HEK293 (cell line): ENCODE measurements at regions not wholly inside any gene's neighbourhood (a gene's known extent, or its start where the extent isn't known, plus 50 kb on each side); places are given as distances from the start of the nearest gene placed in this dataset.

Source experiments
- CTCF ChIA-PET: fragments of 350-600 bp; formaldehyde crosslinking; extraction: SDS; loops from one replicate; lab custom pipeline; 2021; ENCODE audit warnings: antibody characterized with exemption; lab: Yijun Ruan, JAX
- POLR2A ChIA-PET: fragments of 300-600 bp; formaldehyde crosslinking; extraction: SDS; loops from one replicate; lab custom pipeline; 2020; ENCODE audit warnings: antibody characterized with exemption, inconsistent platforms; lab: Yijun Ruan, JAX
- H3K27ac ChIP-seq: fragments of 200-500 bp; sonication (Bioruptor generic); 2 replicates; pipeline ENCODE4 v1.5.1; 2014; ENCODE audit warnings: low read depth, low read length, control low read depth, inconsistent platforms; ENCODE audit errors: extremely low read depth
- H3K36me3 ChIP-seq, 2 experiments: fragments of 200-500 bp in 1 of 2; sonication (Bioruptor generic) in 1 of 2; 1 replicate in 1 of 2; 2 replicates in 1 of 2; pipeline ENCODE4 v1.5.1; 2014 to 2017; ENCODE audit warnings: inconsistent platforms in 2 of 2, low read length in 2 of 2; ENCODE audit not compliant: control insufficient read depth in 2 of 2, insufficient read depth in 1 of 2
- H3K4me1 ChIP-seq: fragments of 200-500 bp; sonication (Bioruptor generic); 2 replicates; pipeline ENCODE4 v1.5.1; 2014; ENCODE audit warnings: mild to moderate bottlenecking, low read length, inconsistent platforms; ENCODE audit not compliant: control insufficient read depth, insufficient read depth
- H3K4me3 ChIP-seq: 2 replicates; pipeline ENCODE4 v1.5.1; 2011; ENCODE audit warnings: low read depth, mild to moderate bottlenecking, control low read depth, low read length, moderate library complexity
- H3K9me3 ChIP-seq: fragments of 200-500 bp; sonication (Bioruptor generic); 2 replicates; pipeline ENCODE4 v1.5.1; 2014; ENCODE audit warnings: low read depth, low read length, inconsistent platforms; ENCODE audit not compliant: control insufficient read depth, insufficient read depth
- MZF1 ChIP-seq: fragments of 450-650 bp; formaldehyde crosslinking; IDR thresholded peaks from 2 replicates; pipeline ENCODE4 v1.5.1; 2017; ENCODE audit warnings: missing biosample characterization, missing genetic modification characterization, borderline replicate concordance
- SETDB1 ChIP-seq: IDR thresholded peaks from one replicate; pipeline ENCODE4 v1.6.1; 2017; ENCODE audit warnings: mild to moderate bottlenecking, low read length, moderate library complexity, mixed read lengths; ENCODE audit not compliant: insufficient read length
- ZNF266 ChIP-seq: fragments of 450-650 bp; formaldehyde crosslinking; IDR thresholded peaks from 2 replicates; pipeline ENCODE4 v1.5.1; 2016; ENCODE audit warnings: missing biosample characterization, missing genetic modification characterization, low read depth
- ZNF324 ChIP-seq: fragments of 450-650 bp; formaldehyde crosslinking; IDR thresholded peaks from 2 replicates; pipeline ENCODE4 v1.5.1; 2016; ENCODE audit warnings: missing biosample characterization, missing genetic modification characterization
- ZNF623 ChIP-seq: fragments of 450-650 bp; formaldehyde crosslinking; IDR thresholded peaks from 2 replicates; pipeline ENCODE4 v1.5.1; 2016; ENCODE audit warnings: missing biosample characterization, missing genetic modification characterization
- TF ChIP-seq, protein P1 (sequence below): fragments of 450-650 bp; formaldehyde crosslinking; IDR thresholded peaks from 2 replicates; pipeline ENCODE4 v1.5.1; 2016; ENCODE audit warnings: missing biosample characterization, missing genetic modification characterization, borderline replicate concordance
- TF ChIP-seq, protein P2 (sequence below): fragments of 450-650 bp; formaldehyde crosslinking; IDR thresholded peaks from 2 replicates; pipeline ENCODE4 v1.5.1; 2016; ENCODE audit warnings: missing biosample characterization, missing genetic modification characterization
- TF ChIP-seq, protein P3 (sequence below): fragments of 450-650 bp; formaldehyde crosslinking; optimal IDR thresholded peaks from 2 replicates; pipeline ENCODE3; 2016; ENCODE audit warnings: missing biosample characterization, mild to moderate bottlenecking, missing genetic modification characterization
- TF ChIP-seq, protein P4 (sequence below): fragments of 450-650 bp; formaldehyde crosslinking; IDR thresholded peaks from 2 replicates; pipeline ENCODE4 v1.5.1; 2017; ENCODE audit warnings: missing biosample characterization, missing genetic modification characterization
- TF ChIP-seq, protein P5 (sequence below): fragments of 450-650 bp; formaldehyde crosslinking; IDR thresholded peaks from 2 replicates; pipeline ENCODE4 v1.5.1; 2016; ENCODE audit warnings: missing biosample characterization, missing genetic modification characterization, borderline replicate concordance
- TF ChIP-seq, protein P6 (sequence below): fragments of 450-650 bp; formaldehyde crosslinking; IDR thresholded peaks from 2 replicates; pipeline ENCODE4 v1.5.1; 2016; ENCODE audit warnings: missing biosample characterization, missing genetic modification characterization

DNA sequence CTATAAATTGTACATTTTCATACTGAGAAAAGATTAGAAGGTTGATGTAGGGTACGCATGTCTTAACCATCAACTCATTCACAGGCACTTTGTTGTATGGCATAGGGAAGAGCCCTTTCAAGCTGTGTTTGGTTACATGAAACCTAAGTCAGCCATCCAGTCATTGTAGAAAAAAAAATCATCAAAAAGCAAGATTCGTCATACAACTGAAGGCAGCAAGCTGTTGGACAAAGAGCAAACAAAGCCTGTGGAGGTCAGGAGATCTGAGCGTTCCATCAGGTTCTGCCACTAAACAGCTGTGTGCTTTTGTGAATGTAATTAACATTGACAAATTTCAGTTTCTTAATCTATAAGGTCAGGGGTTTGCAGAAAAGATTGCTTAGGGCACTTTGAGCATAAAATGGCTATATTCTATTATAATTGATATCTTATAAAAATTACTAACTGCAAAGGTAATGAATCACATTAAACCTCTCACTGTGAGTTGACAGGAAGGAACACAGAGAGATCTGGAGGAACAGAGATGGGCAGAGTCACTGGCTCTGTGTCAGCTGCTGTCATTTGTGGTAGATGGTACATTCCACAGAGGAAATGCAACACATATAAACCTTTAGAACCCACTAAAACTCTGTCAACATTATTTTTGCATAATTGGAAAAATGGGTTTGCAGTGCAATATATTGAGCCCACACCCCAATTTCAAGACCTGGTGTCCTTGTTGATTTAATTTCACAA is 66.3 kb upstream of the MYOCD start:
- H3K4me1 ChIP-seq = no peaks in the 10 kb centered on the region; the same call in 1 of the 2 replicates
- H3K36me3 ChIP-seq = no peaks in the 10 kb centered on the region
- TF ChIP-seq, protein P1, sequence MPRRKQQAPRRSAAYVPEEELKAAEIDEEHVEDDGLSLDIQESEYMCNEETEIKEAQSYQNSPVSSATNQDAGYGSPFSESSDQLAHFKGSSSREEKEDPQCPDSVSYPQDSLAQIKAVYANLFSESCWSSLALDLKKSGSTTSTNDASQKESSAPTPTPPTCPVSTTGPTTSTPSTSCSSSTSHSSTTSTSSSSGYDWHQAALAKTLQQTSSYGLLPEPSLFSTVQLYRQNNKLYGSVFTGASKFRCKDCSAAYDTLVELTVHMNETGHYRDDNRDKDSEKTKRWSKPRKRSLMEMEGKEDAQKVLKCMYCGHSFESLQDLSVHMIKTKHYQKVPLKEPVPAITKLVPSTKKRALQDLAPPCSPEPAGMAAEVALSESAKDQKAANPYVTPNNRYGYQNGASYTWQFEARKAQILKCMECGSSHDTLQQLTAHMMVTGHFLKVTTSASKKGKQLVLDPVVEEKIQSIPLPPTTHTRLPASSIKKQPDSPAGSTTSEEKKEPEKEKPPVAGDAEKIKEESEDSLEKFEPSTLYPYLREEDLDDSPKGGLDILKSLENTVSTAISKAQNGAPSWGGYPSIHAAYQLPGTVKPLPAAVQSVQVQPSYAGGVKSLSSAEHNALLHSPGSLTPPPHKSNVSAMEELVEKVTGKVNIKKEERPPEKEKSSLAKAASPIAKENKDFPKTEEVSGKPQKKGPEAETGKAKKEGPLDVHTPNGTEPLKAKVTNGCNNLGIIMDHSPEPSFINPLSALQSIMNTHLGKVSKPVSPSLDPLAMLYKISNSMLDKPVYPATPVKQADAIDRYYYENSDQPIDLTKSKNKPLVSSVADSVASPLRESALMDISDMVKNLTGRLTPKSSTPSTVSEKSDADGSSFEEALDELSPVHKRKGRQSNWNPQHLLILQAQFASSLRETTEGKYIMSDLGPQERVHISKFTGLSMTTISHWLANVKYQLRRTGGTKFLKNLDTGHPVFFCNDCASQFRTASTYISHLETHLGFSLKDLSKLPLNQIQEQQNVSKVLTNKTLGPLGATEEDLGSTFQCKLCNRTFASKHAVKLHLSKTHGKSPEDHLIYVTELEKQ (tag by site-specific recombination) = no peak
- TF ChIP-seq, protein P2, sequence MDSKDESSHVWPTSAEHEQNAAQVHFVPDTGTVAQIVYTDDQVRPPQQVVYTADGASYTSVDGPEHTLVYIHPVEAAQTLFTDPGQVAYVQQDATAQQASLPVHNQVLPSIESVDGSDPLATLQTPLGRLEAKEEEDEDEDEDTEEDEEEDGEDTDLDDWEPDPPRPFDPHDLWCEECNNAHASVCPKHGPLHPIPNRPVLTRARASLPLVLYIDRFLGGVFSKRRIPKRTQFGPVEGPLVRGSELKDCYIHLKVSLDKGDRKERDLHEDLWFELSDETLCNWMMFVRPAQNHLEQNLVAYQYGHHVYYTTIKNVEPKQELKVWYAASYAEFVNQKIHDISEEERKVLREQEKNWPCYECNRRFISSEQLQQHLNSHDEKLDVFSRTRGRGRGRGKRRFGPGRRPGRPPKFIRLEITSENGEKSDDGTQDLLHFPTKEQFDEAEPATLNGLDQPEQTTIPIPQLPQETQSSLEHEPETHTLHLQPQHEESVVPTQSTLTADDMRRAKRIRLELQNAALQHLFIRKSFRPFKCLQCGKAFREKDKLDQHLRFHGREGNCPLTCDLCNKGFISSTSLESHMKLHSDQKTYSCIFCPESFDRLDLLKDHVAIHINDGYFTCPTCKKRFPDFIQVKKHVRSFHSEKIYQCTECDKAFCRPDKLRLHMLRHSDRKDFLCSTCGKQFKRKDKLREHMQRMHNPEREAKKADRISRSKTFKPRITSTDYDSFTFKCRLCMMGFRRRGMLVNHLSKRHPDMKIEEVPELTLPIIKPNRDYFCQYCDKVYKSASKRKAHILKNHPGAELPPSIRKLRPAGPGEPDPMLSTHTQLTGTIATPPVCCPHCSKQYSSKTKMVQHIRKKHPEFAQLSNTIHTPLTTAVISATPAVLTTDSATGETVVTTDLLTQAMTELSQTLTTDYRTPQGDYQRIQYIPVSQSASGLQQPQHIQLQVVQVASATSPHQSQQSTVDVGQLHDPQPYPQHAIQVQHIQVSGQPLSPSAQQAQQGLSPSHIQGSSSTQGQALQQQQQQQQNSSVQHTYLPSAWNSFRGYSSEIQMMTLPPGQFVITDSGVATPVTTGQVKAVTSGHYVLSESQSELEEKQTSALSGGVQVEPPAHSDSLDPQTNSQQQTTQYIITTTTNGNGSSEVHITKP (tag by site-specific recombination) = 0 out of 2 replicates have a peak, but pooled peaks have one; percentile 36
- no peak overlapping the region for H3K27ac ChIP-seq
- ChIA-PET CTCF (interaction anchor here (0.7 to 4.0 kb wide), 2 partner anchors 53 to 207 kb away, joined by 3 to 19 read pairs; no protein-coding TSS in a partner anchor), POLR2A (no interaction called here)
- H3K4me3 ChIP-seq = no peak overlapping the region
- no peaks in the 10 kb centered on the region for H3K9me3 ChIP-seq

DNA sequence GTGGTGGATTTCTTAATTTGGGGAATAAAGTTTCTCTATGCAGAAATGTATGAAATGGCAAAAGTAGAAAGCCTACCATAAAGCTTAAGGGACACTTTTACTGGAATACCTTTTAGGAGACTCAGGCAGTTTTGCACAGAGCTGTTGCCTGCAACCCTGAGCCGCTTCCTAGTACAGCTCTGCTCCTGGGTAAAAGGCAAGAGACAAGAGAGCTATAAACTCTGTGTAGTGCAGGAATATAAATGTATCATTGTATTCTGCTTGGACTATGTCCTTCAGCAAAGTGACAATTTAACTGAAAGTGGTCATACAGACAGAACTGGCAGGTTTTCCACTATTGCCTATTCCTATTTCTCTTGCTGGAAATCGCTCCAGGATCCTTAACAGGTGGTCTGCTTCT is 65.3 kb upstream of the MYOCD start:
- Histone ChIP-seq H3K4me1 (no peaks in the 10 kb centered on the region; the same call in 1 of the 2 replicates), H3K4me3 (no peak overlapping the region), H3K36me3 (no peaks in the 10 kb centered on the region), H3K27ac (no peak overlapping the region), H3K9me3 (no peaks in the 10 kb centered on the region)
- POLR2A ChIA-PET = no interaction called here
- CTCF ChIA-PET = interaction anchor here (4.0 kb wide), 1 partner anchor 54 kb away, joined by 19 read pairs; no protein-coding TSS in a partner anchor
- no peak for TF ChIP-seq SETDB1
- TF ChIP-seq, protein P3, sequence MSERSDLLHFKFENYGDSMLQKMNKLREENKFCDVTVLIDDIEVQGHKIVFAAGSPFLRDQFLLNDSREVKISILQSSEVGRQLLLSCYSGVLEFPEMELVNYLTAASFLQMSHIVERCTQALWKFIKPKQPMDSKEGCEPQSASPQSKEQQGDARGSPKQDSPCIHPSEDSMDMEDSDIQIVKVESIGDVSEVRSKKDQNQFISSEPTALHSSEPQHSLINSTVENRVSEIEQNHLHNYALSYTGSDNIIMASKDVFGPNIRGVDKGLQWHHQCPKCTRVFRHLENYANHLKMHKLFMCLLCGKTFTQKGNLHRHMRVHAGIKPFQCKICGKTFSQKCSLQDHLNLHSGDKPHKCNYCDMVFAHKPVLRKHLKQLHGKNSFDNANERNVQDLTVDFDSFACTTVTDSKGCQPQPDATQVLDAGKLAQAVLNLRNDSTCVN (tag by site-specific recombination) = no peak
- TF ChIP-seq, protein P4, sequence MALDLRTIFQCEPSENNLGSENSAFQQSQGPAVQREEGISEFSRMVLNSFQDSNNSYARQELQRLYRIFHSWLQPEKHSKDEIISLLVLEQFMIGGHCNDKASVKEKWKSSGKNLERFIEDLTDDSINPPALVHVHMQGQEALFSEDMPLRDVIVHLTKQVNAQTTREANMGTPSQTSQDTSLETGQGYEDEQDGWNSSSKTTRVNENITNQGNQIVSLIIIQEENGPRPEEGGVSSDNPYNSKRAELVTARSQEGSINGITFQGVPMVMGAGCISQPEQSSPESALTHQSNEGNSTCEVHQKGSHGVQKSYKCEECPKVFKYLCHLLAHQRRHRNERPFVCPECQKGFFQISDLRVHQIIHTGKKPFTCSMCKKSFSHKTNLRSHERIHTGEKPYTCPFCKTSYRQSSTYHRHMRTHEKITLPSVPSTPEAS (tag by site-specific recombination) = no peak
- TF ChIP-seq, protein P5, sequence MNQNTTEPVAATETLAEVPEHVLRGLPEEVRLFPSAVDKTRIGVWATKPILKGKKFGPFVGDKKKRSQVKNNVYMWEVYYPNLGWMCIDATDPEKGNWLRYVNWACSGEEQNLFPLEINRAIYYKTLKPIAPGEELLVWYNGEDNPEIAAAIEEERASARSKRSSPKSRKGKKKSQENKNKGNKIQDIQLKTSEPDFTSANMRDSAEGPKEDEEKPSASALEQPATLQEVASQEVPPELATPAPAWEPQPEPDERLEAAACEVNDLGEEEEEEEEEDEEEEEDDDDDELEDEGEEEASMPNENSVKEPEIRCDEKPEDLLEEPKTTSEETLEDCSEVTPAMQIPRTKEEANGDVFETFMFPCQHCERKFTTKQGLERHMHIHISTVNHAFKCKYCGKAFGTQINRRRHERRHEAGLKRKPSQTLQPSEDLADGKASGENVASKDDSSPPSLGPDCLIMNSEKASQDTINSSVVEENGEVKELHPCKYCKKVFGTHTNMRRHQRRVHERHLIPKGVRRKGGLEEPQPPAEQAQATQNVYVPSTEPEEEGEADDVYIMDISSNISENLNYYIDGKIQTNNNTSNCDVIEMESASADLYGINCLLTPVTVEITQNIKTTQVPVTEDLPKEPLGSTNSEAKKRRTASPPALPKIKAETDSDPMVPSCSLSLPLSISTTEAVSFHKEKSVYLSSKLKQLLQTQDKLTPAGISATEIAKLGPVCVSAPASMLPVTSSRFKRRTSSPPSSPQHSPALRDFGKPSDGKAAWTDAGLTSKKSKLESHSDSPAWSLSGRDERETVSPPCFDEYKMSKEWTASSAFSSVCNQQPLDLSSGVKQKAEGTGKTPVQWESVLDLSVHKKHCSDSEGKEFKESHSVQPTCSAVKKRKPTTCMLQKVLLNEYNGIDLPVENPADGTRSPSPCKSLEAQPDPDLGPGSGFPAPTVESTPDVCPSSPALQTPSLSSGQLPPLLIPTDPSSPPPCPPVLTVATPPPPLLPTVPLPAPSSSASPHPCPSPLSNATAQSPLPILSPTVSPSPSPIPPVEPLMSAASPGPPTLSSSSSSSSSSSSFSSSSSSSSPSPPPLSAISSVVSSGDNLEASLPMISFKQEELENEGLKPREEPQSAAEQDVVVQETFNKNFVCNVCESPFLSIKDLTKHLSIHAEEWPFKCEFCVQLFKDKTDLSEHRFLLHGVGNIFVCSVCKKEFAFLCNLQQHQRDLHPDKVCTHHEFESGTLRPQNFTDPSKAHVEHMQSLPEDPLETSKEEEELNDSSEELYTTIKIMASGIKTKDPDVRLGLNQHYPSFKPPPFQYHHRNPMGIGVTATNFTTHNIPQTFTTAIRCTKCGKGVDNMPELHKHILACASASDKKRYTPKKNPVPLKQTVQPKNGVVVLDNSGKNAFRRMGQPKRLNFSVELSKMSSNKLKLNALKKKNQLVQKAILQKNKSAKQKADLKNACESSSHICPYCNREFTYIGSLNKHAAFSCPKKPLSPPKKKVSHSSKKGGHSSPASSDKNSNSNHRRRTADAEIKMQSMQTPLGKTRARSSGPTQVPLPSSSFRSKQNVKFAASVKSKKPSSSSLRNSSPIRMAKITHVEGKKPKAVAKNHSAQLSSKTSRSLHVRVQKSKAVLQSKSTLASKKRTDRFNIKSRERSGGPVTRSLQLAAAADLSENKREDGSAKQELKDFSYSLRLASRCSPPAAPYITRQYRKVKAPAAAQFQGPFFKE (tag by site-specific recombination) = no peak
- TF ChIP-seq, protein P6, sequence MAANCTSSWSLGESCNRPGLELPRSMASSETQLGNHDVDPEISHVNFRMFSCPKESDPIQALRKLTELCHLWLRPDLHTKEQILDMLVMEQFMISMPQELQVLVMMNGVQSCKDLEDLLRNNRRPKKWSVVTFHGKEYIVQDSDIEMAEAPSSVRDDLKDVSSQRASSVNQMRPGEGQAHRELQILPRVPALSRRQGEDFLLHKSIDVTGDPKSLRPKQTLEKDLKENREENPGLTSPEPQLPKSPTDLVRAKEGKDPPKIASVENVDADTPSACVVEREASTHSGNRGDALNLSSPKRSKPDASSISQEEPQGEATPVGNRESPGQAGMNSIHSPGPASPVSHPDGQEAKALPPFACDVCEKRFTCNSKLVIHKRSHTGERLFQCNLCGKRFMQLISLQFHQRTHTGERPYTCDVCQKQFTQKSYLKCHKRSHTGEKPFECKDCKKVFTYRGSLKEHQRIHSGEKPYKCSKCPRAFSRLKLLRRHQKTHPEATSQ (tag by site-specific recombination) = no peak
- TF ChIP-seq ZNF623 (tag by site-specific recombination) = no peak
- no peak for TF ChIP-seq ZNF324 (tag by site-specific recombination)
- no peak for TF ChIP-seq ZNF266
- TF ChIP-seq MZF1 (tag by site-specific recombination) = no peak
